Esophagus squamous epithelium (tissue), 5 donors: ENCODE measurements at regions not wholly inside any gene's neighbourhood (a gene's known extent, or its start where the extent isn't known, plus 50 kb on each side); places are given as distances from the start of the nearest gene placed in this dataset.

ENCODE experiments used
- DNase-seq: peaks from one replicate; lab custom pipeline; 2025; lab: John Stamatoyannopoulos, UW
- H3K27ac ChIP-seq, 4 donors: fragments of 200-600 bp; sonication (generic); one replicate each; pipeline ENCODE4 v1.5.1; 2016 to 2019; ENCODE audit warnings: mild to moderate bottlenecking in 1 of 4
- H3K27me3 ChIP-seq, 4 donors: fragments of 200-600 bp; sonication (generic); 1 replicate in 3 of 4; 2 replicates in 1 of 4; pipeline versions ENCODE4 v1.5.1 to v1.6.0; 2017 to 2021; ENCODE audit warnings: antibody characterized with exemption in 1 of 4
- H3K36me3 ChIP-seq, 3 donors: fragments of 200-600 bp; sonication (generic); one replicate each; pipeline ENCODE4 v1.5.1; 2016 to 2019
- H3K4me1 ChIP-seq, 3 donors: fragments of 200-600 bp; sonication (generic); one replicate each; pipeline ENCODE4 v1.5.1; 2017 to 2019
- H3K4me3 ChIP-seq, 4 donors: fragments of 200-600 bp; sonication (generic); 1 replicate in 3 of 4; 2 replicates in 1 of 4; pipeline ENCODE4 v1.5.1; 2016 to 2019; ENCODE audit warnings: mild to moderate bottlenecking in 2 of 4, moderate library complexity in 1 of 4
- H3K9me3 ChIP-seq, 3 donors: fragments of 200-600 bp; sonication (generic); one replicate each; pipeline ENCODE4 v1.5.1; 2016 to 2019
- POLR2A ChIP-seq, 4 donors: fragments of 450-650 bp; IDR thresholded peaks; one replicate each; pipeline ENCODE4 v1.6.1; 2017; ENCODE audit warnings: antibody characterized with exemption in 4 of 4, mild to moderate bottlenecking in 4 of 4, moderate library complexity in 3 of 4
- WGBS, 2 donors: methylation state at CpG; one replicate each; pipeline ENCODE4 v1.1.5; 2018; 5-methylcytosine and 5-hydroxymethylcytosine counted together
- intact Hi-C: fragments of 100-400 bp; cut with DNase I; formaldehyde crosslinking; loops from one replicate; pipeline ENCODE4 v1.15.0; 2022
- TF ChIP-seq, protein P1 (sequence below), 6 experiments: fragments of 450-650 bp in 4 of 6; fragments of 200-600 bp in 2 of 6; sonication (generic) in 2 of 6; IDR thresholded peaks; one replicate each; pipeline ENCODE4 v1.5.1; 2016 to 2019; ENCODE audit warnings: antibody characterized with exemption in 6 of 6, mild to moderate bottlenecking in 4 of 6, moderate library complexity in 4 of 6
- donor health status: DM: yes; HTN: yes; CAD: no.

DNA sequence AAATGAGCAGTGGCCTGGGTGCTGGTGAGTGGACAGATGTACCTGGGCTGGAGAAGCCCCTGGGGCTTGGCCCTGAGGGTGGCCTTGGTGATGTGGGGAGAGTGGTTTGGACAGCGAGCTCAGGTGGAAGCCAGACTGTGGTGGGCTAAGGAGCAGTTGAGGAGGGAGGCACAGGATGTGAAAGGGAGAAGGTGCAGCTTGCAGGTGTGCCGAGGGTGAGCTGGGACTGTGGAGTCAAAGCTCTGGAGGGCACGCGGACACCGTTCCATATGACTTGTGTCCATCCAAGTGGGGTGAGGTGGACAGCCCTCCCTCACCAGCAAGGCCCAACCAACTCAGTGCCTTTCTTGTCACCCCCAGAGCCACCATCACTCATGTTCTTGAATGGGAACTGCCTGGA, 170.8 kb upstream of the ZNF267 start:
- TF ChIP-seq POLR2A (IDR thresholded peaks at IDR 0.05): no peak
- TF ChIP-seq, protein P1, sequence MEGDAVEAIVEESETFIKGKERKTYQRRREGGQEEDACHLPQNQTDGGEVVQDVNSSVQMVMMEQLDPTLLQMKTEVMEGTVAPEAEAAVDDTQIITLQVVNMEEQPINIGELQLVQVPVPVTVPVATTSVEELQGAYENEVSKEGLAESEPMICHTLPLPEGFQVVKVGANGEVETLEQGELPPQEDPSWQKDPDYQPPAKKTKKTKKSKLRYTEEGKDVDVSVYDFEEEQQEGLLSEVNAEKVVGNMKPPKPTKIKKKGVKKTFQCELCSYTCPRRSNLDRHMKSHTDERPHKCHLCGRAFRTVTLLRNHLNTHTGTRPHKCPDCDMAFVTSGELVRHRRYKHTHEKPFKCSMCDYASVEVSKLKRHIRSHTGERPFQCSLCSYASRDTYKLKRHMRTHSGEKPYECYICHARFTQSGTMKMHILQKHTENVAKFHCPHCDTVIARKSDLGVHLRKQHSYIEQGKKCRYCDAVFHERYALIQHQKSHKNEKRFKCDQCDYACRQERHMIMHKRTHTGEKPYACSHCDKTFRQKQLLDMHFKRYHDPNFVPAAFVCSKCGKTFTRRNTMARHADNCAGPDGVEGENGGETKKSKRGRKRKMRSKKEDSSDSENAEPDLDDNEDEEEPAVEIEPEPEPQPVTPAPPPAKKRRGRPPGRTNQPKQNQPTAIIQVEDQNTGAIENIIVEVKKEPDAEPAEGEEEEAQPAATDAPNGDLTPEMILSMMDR (IDR thresholded peaks at IDR 0.05): no peak
- DNase-seq: no peak
- Histone ChIP-seq H3K27ac (no peak overlapping the region), H3K36me3 (peaks cover 16 to 52% (median 21%) of the 10 kb centered on the region in 3 donors), H3K9me3 (no peaks in the 10 kb centered on the region), H3K4me3 (no peak overlapping the region), H3K27me3 (no peaks in the 10 kb centered on the region), H3K4me1 (peaks cover 5 to 23% (median 7%) of the 10 kb centered on the region in 3 donors)
- intact Hi-C loops: no loop called here
- WGBS, 2 donors: 94 to 99% methylated on average over 5 of the region's 5 CpGs

DNA sequence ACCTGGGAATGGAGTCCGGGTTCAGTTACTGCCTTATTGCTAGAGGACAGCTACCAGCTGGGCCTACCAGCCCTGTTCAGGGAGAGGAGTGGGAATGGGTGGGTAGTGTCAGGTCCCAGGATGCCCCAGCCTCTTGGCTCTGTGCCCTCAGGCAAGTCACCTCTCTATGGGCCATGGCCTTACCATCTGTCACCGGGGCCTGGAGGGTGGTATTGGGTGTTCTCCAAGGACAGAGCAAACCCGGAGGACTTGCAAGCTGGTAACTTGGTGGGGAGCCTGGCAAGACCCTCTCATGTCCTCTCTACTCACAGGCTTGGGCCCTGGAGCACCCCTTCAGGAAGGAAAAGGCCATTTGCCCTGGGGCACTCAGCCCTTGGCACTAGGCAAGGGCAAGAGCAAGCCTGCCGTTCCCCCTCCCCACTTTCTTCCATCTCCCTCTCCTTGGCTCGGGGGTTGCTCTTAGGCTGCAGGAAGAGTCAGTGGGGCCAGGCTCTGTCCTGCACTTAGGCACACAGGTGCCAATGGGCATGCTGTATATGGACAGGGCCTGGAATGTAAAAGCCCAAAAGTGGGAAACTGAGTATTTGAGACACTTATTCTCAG, 170.0 kb upstream of the ZNF267 start:
- peaks cover 5 to 23% (median 7%) of the 10 kb centered on the region in 3 donors for H3K4me1 ChIP-seq
- DNase-seq: no peak
- no peak overlapping the region for H3K27ac ChIP-seq
- no peak overlapping the region for H3K4me3 ChIP-seq
- WGBS, 2 donors: 100% methylated on average over 1 to 2 of the region's 5 CpGs
- H3K9me3 ChIP-seq: no peaks in the 10 kb centered on the region
- no peaks in the 10 kb centered on the region for H3K27me3 ChIP-seq
- intact Hi-C loops: no loop called here
- H3K36me3 ChIP-seq: peaks cover 16 to 60% (median 21%) of the 10 kb centered on the region in 3 donors
- TF ChIP-seq, protein P1 (IDR thresholded peaks at IDR 0.05): no peak
- TF ChIP-seq POLR2A (IDR thresholded peaks at IDR 0.05): no peak

DNA sequence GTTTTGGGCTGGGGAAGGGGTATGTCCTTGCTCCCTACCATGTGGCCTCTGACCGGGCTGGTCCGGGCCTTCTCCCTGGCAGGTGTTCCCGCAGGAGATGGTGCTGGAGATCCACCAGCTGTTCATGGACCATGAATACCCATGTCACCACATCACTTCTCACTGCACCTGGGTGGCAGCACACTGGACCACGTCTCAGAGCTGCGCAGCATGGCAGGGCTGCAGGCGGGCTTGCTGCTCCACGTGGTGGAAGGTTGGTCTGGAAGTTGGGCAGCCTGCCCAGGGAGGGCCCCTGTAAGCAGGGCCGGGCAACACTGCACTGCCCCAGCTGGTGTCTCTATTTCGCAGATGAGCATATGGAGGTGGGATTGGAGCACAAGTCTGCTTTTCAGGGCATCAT, 169.5 kb upstream of the ZNF267 start:
- WGBS, 2 donors: 100% methylated on average over 1 to 2 of the region's 9 CpGs
- TF ChIP-seq, protein P1 (IDR thresholded peaks at IDR 0.05): no peak
- no peak for TF ChIP-seq POLR2A (IDR thresholded peaks at IDR 0.05)
- no peak for DNase-seq
- intact Hi-C loops: no loop called here
- Histone ChIP-seq H3K4me1 (peaks cover 5 to 23% (median 7%) of the 10 kb centered on the region in 3 donors), H3K4me3 (no peak overlapping the region), H3K36me3 (peaks cover 16 to 65% (median 21%) of the 10 kb centered on the region in 3 donors), H3K27ac (no peak overlapping the region), H3K27me3 (no peaks in the 10 kb centered on the region), H3K9me3 (no peaks in the 10 kb centered on the region)

DNA sequence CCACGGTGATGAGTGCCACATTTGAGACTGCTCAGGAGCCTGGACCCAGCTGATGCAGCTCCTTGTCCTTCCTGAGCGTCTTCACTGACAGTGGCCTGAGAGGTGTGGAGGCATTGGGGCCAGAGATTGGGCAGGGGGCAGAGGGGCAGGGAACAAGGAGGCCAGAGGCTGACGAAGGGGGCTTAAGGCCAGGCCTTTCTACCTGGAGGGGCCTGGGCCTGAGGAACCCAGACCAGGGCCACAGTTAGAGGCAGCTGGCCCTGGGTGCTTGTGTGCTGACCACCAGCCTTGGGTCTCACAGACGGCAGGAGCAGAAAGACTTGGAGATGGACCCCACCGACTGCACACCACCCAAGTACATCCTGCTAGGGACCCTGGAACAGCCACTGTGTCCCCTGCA, 168.2 kb upstream of the ZNF267 start:
- intact Hi-C loops: no loop called here
- Histone ChIP-seq H3K27me3 (no peaks in the 10 kb centered on the region), H3K4me3 (no peak overlapping the region), H3K36me3 (peaks cover 16 to 68% (median 21%) of the 10 kb centered on the region in 3 donors), H3K9me3 (no peaks in the 10 kb centered on the region), H3K4me1 (peaks cover 5 to 17% (median 7%) of the 10 kb centered on the region in 3 donors), H3K27ac (no peak overlapping the region)
- whole genome bisulfite sequencing, 2 donors: 67 to 94% methylated on average over 1 to 3 of the region's 5 CpGs
- TF ChIP-seq, protein P1 (IDR thresholded peaks at IDR 0.05): no peak
- TF ChIP-seq POLR2A (IDR thresholded peaks at IDR 0.05): no peak
- no peak for DNase-seq

DNA sequence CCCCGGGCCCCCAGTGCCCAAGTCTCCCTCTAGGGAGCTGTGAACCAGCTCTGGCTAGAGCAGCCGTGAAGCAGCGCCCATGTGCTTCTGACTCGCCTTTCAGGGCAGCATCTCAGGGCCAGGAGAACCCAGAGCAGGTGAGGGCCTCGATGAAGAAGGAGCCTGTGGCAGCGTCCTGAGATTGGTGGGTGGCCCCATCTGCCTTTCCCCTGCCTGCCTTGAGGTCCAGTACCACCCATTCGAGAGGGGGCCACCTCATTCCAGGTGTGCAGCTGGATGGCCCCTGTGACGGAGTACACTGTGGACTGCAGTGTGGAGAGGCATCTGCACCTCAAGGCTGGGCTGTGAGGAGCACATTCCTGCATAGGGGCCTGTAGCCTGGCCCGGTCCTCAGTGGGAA, 167.3 kb upstream of the ZNF267 start:
- H3K4me1 ChIP-seq: peaks cover 2 to 10% (median 6%) of the 10 kb centered on the region in 3 donors
- no peak overlapping the region for H3K27ac ChIP-seq
- intact Hi-C loops: no loop called here
- no peaks in the 10 kb centered on the region for H3K9me3 ChIP-seq
- WGBS, 2 donors: 87 to 95% methylated on average over 4 to 6 of the region's 9 CpGs
- peaks cover 16 to 68% (median 21%) of the 10 kb centered on the region in 3 donors for H3K36me3 ChIP-seq
- no peaks in the 10 kb centered on the region for H3K27me3 ChIP-seq
- DNase-seq: no peak
- H3K4me3 ChIP-seq: no peak overlapping the region
- TF ChIP-seq POLR2A (IDR thresholded peaks at IDR 0.05): no peak
- TF ChIP-seq, protein P1 (IDR thresholded peaks at IDR 0.05): no peak
